Heart left ventricle (tissue), 13 donors: ENCODE measurements at regions not wholly inside any gene's neighbourhood (a gene's known extent, or its start where the extent isn't known, plus 50 kb on each side); places are given as distances from the start of the nearest gene placed in this dataset.

Experiments
- CTCF ChIP-seq, 12 donors: fragments of 200-600 bp; sonication (generic) in 4 of 12; IDR thresholded peaks; one replicate each; pipeline versions ENCODE4 v1.5.0 to v1.8.0; 2018 to 2022; ENCODE audit warnings: antibody characterized with exemption in 12 of 12, mild to moderate bottlenecking in 5 of 12
- POLR2A ChIP-seq, 2 donors: fragments of 450-650 bp; IDR thresholded peaks; one replicate each; pipeline ENCODE4 v1.6.1; 2017; ENCODE audit warnings: antibody characterized with exemption in 2 of 2, mild to moderate bottlenecking in 2 of 2, moderate library complexity in 2 of 2
- donor health status: ischemic (EF 13 %, LVEDD 7.1; RV severe dilation, severe dysfunction).
- donor health status: DM: no; HTN: yes; CAD: no.
- donor health status: DM: no; HTN: no; CAD: no.
- donor health status: ischemic (EF 25% LVEDD 6.9; RV normal size, moderate dysfunction).
- donor health status: ischemic (EF 25% LVEDD 5.7; RV mildly dilated, moderate dysfunction).
- donor health status: ischemic (EF 35%, LVEDD 5.7; RV mildly dilated, moderate dysfunction).
- donor health status: nonischemic (EF 11% LVEDD 7.7; RV severe dilation, severe dysfunction).
- donor health status: DM: yes; HTN: yes; CAD: no.
- donor health status: PGD.
- donor health status: ischemic (EF 29% LVEDD 5.4; RV normal size, mild dysfunction).
- donor health status: nonischemic (EF 23%, LVEDD 6.1; RV moderate dilation, normal function).

- TF ChIP-seq CTCF (IDR thresholded peaks at IDR 0.05) (no peak), POLR2A (IDR thresholded peaks at IDR 0.05) (no peak)
These were observed 135.9 kb upstream of the KLF14 start for GRCh38 chr7:130869918-130870317.
